K562 (cell line): ENCODE measurements at regions not wholly inside any gene's neighbourhood (a gene's known extent, or its start where the extent isn't known, plus 50 kb on each side); places are given as distances from the start of the nearest gene placed in this dataset.
A peak's percentile ranks its signal among the peaks of the same experiment; 100 is the strongest.

Experiments
- ATAC-seq: fragments of 200-7000 bp; cut with Tn5 transposase; 3 replicates; pipeline ENCODE4 v1.9.1; 2020; ENCODE audit warnings: moderate library complexity
- BruUV-seq: library from RNA; stranded (reverse); fragments of 400-500 nt; replicated peaks from 2 replicates; lab custom pipeline; 2021; lab: Mats Ljungman, UMichigan
- CTCF ChIA-PET: fragments of 300-600 bp; formaldehyde crosslinking; extraction: SDS; loops from one replicate; lab custom pipeline; 2021; ENCODE audit warnings: low intra/inter-chr PET ratio; lab: Yijun Ruan, JAX
- POLR2A ChIA-PET: fragments of 300-600, 350-650 bp; sonication (Branson Sonifier 250); formaldehyde crosslinking; extraction: SDS; loops from one replicate; lab custom pipeline; 2021; ENCODE audit warnings: antibody characterized with exemption, inconsistent platforms; lab: Yijun Ruan, JAX
- DNase-seq, 4 experiments: peaks; one replicate each; pipeline versions ENCODE4 v3.0.0 to v3.0.0-alpha.2; 2011 to 2018; ENCODE audit warnings: low spot score in 3 of 4, mixed read lengths in 3 of 4; ENCODE audit errors: extremely low read depth in 1 of 4
- FAIRE-seq: peaks from 2 replicates; lab custom pipeline; 2011; peaks lifted over from hg19 to GRCh38; lab: Jason Lieb, UNC
- H2AFZ ChIP-seq: 2 replicates; pipeline ENCODE4 v1.6.0; 2011; ENCODE audit warnings: low read depth, low read length, control low read depth, inconsistent platforms
- H3K27ac ChIP-seq: fragments of 200-600 bp; 3 replicates; pipeline ENCODE4 v1.8.0; 2011; ENCODE audit warnings: low read depth, mild to moderate bottlenecking, control low read depth, inconsistent platforms, low read length, moderate library complexity, mixed read lengths; ENCODE audit errors: extremely low read depth
- H3K27me3 ChIP-seq, 2 experiments: fragments of 300-600 bp in 1 of 2; 2 replicates in 1 of 2; 3 replicates in 1 of 2; pipeline versions ENCODE4 v1.6.0 to v1.8.0; 2011; ENCODE audit warnings: inconsistent platforms in 2 of 2, low read length in 2 of 2, mild to moderate bottlenecking in 1 of 2, mixed read lengths in 1 of 2, moderate library complexity in 1 of 2; ENCODE audit not compliant: control insufficient read depth in 2 of 2, insufficient read depth in 2 of 2
- H3K36me3 ChIP-seq: fragments of 300-600 bp; 3 replicates; pipeline ENCODE4 v1.8.0; 2011; ENCODE audit warnings: mild to moderate bottlenecking, low read length, inconsistent platforms; ENCODE audit not compliant: control insufficient read depth, insufficient read depth
- H3K4me1 ChIP-seq, 2 experiments: fragments of 200-600 bp in 1 of 2; replicated peaks in 1 of 2; 2 replicates in 1 of 2; 3 replicates in 1 of 2; pipeline versions ENCODE4 v1.5.1 to v1.8.0; 2011; ENCODE audit warnings: inconsistent platforms in 2 of 2, low read length in 2 of 2, mild to moderate bottlenecking in 1 of 2, mixed read lengths in 1 of 2, moderate library complexity in 1 of 2; ENCODE audit not compliant: control insufficient read depth in 2 of 2, insufficient read depth in 2 of 2
- H3K4me2 ChIP-seq: 2 replicates; pipeline ENCODE4 v1.6.1; 2011; ENCODE audit warnings: low read length, control low read depth, inconsistent platforms, mixed read lengths; ENCODE audit not compliant: insufficient read depth
- H3K4me3 ChIP-seq: fragments of 200-600 bp; sonication (generic), shearing (Covaris generic); 2 replicates; pipeline ENCODE4 v1.5.1; 2016; ENCODE audit warnings: control low read depth, inconsistent platforms
- H3K79me2 ChIP-seq: fragments of 200-600 bp; 3 replicates; pipeline ENCODE4 v1.8.0; 2011; ENCODE audit warnings: low read length, inconsistent platforms; ENCODE audit not compliant: control insufficient read depth, insufficient read depth
- H3K9ac ChIP-seq, 2 experiments: 2 replicates each; pipeline versions ENCODE4 v1.6.0 to v1.6.1; 2011; ENCODE audit warnings: low read depth in 2 of 2, low read length in 2 of 2, control low read depth in 1 of 2, inconsistent platforms in 1 of 2, mild to moderate bottlenecking in 1 of 2, mixed read lengths in 1 of 2; ENCODE audit not compliant: insufficient read depth in 1 of 2
- H3K9me1 ChIP-seq: one replicate; pipeline ENCODE4 v1.6.0; 2011; ENCODE audit warnings: inconsistent platforms, mild to moderate bottlenecking, low read length, moderate library complexity; ENCODE audit not compliant: control insufficient read depth, insufficient read depth
- H3K9me3 ChIP-seq: replicated peaks from 2 replicates; pipeline ENCODE4 v1.5.1; 2011; ENCODE audit warnings: low read depth, low read length, inconsistent platforms; ENCODE audit not compliant: control insufficient read depth, insufficient read depth
- H4K20me1 ChIP-seq: replicated peaks from 2 replicates; pipeline ENCODE4 v1.6.1; 2011; ENCODE audit warnings: low read length, inconsistent platforms, mixed read lengths; ENCODE audit not compliant: control insufficient read depth, insufficient read depth
- KAT8 ChIP-seq: fragments of 450-650 bp; IDR thresholded peaks from 2 replicates; pipeline ENCODE4 v1.6.1; 2016; ENCODE audit warnings: low read depth, mild to moderate bottlenecking
- RAD21 ChIP-seq, 2 experiments: fragments of 250-450 bp in 1 of 2; fragments of 450-650 bp in 1 of 2; sonication (Bioruptor Pico) in 1 of 2; formaldehyde crosslinking in 1 of 2; IDR thresholded peaks in 1 of 2; conservative IDR thresholded peaks in 1 of 2; 2 replicates each; pipeline versions ENCODE4 v1.4.0 to v1.8.0; 2020 to 2022; ENCODE audit warnings: mild to moderate bottlenecking in 2 of 2, moderate library complexity in 1 of 2
- RBM39 ChIP-seq: fragments of 200-400 bp; formaldehyde crosslinking; optimal IDR thresholded peaks from 2 replicates; pipeline ENCODE3; 2018; ENCODE audit warnings: low read depth, low read length
- SMAD4 ChIP-seq: fragments of 250-450 bp; sonication (Bioruptor Pico); conservative IDR thresholded peaks from 2 replicates; pipeline ENCODE4 v1.8.0; 2021; ENCODE audit warnings: inconsistent platforms, mild to moderate bottlenecking, moderate library complexity
- SRF ChIP-seq, 2 experiments: fragments of 250-450, 450-650 bp in 1 of 2; sonication (Bioruptor Pico) in 1 of 2; sonication (generic) in 1 of 2; formaldehyde crosslinking; IDR thresholded peaks; 2 replicates each; pipeline versions ENCODE4 v1.5.0 to v1.5.1; 2020 to 2022; ENCODE audit warnings: mild to moderate bottlenecking in 1 of 2, missing genetic modification reagents in 1 of 2
- ZNF212 ChIP-seq: fragments of 450-650 bp; formaldehyde crosslinking; IDR thresholded peaks from 2 replicates; pipeline ENCODE4 v1.4.0; 2020; ENCODE audit warnings: mild to moderate bottlenecking
- ZNF586 ChIP-seq: fragments of 450-650 bp; formaldehyde crosslinking; conservative IDR thresholded peaks from 2 replicates; pipeline ENCODE4 v1.4.0; 2020; ENCODE audit warnings: mild to moderate bottlenecking, moderate library complexity
- WGBS: fragments of 100-300 bp; shearing (Covaris generic); methylation state at CpG from one replicate; pipeline ENCODE4 v1.1.6; 2016; ENCODE audit warnings: low coverage, mixed read lengths; ENCODE audit not compliant: insufficient coverage; ENCODE audit errors: missing lambda C conversion rate; 5-methylcytosine and 5-hydroxymethylcytosine counted together
- in situ Hi-C: fragments of 300-500 bp; cut with MboI; formaldehyde crosslinking; loops from 4 replicates; pipeline ENCODE4 v1.15.0; 2018; ENCODE audit warnings: inconsistent platforms, mixed read lengths
- intact Hi-C: fragments of 100-400 bp; cut with micrococcal nuclease; formaldehyde crosslinking; loops from 2 replicates; pipeline ENCODE4 v1.14.2; 2022
- TF ChIP-seq, protein P1 (sequence below), 3 experiments: IDR thresholded peaks in 2 of 3; conservative IDR thresholded peaks in 1 of 3; 2 replicates each; pipeline ENCODE4 v1.5.1; 2011 to 2012; ENCODE audit warnings: low read length in 3 of 3, mild to moderate bottlenecking in 3 of 3, control low read depth in 2 of 3, improper control_type of control experiment in 1 of 3, inconsistent platforms in 1 of 3, low read depth in 1 of 3, mixed read lengths in 1 of 3, moderate library complexity in 1 of 3; ENCODE audit not compliant: insufficient read depth in 2 of 3
- TF ChIP-seq, protein P2 (sequence below): fragments of 450-650 bp; IDR thresholded peaks from 2 replicates; pipeline ENCODE4 v1.6.1; 2018; ENCODE audit not compliant: partially characterized antibody

DNA sequence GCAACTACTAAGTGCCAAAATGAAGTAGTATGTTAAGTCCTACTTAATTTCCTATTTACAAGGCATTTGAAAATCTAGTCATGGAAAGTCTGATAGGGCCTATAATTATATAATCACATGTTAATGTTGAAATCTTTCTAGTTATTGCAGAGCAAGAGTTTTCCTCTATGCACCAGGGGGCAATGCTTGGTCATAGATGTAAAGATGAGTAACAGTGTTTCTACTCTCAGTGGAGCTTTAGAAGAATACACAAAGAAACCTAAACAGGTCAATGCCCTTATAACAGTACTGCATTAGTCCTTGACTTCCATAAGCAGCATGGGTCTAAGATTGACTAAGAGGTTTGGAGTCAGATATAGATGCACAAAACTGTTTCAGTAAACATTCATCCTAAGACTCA is 218.7 kb downstream of the KCTD12 start:
- Histone ChIP-seq H3K27ac (no peak overlapping the region), H3K4me1 (no peaks in the 10 kb centered on the region), H3K79me2 (no peaks in the 10 kb centered on the region), H3K4me2 (no peak overlapping the region), H3K9me3 (no peaks in the 10 kb centered on the region), H4K20me1 (no peaks in the 10 kb centered on the region), H3K4me3 (no peak overlapping the region), H3K27me3 (no peaks in the 10 kb centered on the region), H2AFZ (no peak overlapping the region), H3K36me3 (no peaks in the 10 kb centered on the region), H3K9me1 (no peaks in the 10 kb centered on the region), H3K9ac (no peak overlapping the region)
- TF ChIP-seq ZNF586 (no peak), RAD21 (CRISPR knock-in tag; conservative IDR thresholded peaks at IDR 0.05 in 1 of 2, IDR thresholded peaks at IDR 0.05 in 1 of 2) (peak in 1 of 2 experiments; percentile 32; a peak in 2 of 4 replicates)
- ATAC-seq (no peak), FAIRE-seq (no peak), DNase-seq (no peak)
- in situ Hi-C loops = no loop called here
- CTCF ChIA-PET = no interaction called here
- POLR2A ChIA-PET = no interaction called here
- BruUV-seq = no TSS peak
- intact Hi-C loops = no loop called here

DNA sequence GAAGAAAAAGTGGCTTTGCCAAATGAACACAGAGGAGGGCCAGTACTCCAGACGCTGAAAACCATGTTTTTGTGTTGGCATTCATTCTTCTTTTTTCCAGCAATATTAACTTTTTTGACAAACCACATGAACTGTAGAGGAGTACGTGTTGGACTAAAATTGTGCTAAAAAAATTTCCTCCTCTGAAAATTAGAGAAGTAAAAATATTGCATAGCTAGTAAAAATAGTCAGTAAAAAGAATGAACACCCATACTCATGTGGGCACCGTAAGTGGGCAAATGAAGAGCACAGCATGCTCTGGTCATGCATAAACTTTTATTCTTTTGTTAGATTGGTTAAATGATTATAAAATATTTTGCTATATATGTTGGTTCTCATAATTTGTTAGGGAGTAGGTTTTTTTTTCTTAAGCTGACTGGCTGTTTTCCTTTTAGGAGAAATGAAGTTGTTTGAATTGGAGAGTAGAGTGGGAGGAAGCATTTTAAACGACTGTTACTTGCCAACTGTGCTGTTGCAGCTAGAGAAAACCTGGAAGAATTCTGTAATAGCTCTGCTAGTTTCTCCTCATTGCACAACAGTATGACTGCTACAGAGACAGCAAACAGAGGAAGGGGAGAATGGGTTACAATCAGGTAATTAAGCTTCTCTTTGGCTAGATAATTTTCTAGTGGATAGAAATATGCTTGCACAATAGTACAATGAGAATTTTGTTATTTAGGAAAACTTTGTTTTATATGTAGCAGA is 222.4 kb downstream of the KCTD12 start:
- ATAC-seq (no peak), DNase-seq (no peak), FAIRE-seq (no peak)
- Histone ChIP-seq H4K20me1 (no peaks in the 10 kb centered on the region), H3K36me3 (no peaks in the 10 kb centered on the region), H3K4me1 (no peaks in the 10 kb centered on the region), H2AFZ (no peak overlapping the region), H3K27ac (no peak overlapping the region), H3K4me2 (no peak overlapping the region), H3K4me3 (no peak overlapping the region), H3K9me1 (no peaks in the 10 kb centered on the region), H3K9me3 (no peaks in the 10 kb centered on the region), H3K9ac (no peak overlapping the region), H3K79me2 (no peaks in the 10 kb centered on the region), H3K27me3 (no peaks in the 10 kb centered on the region)
- BruUV-seq = no TSS peak
- CTCF ChIA-PET = no interaction called here
- intact Hi-C loops (no loop called here), in situ Hi-C loops (no loop called here)
- 0% methylated on average over 4 of the region's 4 CpGs for WGBS
- POLR2A ChIA-PET = no interaction called here
- TF ChIP-seq, protein P1, sequence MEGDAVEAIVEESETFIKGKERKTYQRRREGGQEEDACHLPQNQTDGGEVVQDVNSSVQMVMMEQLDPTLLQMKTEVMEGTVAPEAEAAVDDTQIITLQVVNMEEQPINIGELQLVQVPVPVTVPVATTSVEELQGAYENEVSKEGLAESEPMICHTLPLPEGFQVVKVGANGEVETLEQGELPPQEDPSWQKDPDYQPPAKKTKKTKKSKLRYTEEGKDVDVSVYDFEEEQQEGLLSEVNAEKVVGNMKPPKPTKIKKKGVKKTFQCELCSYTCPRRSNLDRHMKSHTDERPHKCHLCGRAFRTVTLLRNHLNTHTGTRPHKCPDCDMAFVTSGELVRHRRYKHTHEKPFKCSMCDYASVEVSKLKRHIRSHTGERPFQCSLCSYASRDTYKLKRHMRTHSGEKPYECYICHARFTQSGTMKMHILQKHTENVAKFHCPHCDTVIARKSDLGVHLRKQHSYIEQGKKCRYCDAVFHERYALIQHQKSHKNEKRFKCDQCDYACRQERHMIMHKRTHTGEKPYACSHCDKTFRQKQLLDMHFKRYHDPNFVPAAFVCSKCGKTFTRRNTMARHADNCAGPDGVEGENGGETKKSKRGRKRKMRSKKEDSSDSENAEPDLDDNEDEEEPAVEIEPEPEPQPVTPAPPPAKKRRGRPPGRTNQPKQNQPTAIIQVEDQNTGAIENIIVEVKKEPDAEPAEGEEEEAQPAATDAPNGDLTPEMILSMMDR (IDR thresholded peaks at IDR 0.05 in 2 of 3, conservative IDR thresholded peaks at IDR 0.05 in 1 of 3; ENCODE audit: insufficient read depth in 2 of 3, low read depth in 1 of 3, low read length in 3 of 3) = no peak
- TF ChIP-seq, protein P2, sequence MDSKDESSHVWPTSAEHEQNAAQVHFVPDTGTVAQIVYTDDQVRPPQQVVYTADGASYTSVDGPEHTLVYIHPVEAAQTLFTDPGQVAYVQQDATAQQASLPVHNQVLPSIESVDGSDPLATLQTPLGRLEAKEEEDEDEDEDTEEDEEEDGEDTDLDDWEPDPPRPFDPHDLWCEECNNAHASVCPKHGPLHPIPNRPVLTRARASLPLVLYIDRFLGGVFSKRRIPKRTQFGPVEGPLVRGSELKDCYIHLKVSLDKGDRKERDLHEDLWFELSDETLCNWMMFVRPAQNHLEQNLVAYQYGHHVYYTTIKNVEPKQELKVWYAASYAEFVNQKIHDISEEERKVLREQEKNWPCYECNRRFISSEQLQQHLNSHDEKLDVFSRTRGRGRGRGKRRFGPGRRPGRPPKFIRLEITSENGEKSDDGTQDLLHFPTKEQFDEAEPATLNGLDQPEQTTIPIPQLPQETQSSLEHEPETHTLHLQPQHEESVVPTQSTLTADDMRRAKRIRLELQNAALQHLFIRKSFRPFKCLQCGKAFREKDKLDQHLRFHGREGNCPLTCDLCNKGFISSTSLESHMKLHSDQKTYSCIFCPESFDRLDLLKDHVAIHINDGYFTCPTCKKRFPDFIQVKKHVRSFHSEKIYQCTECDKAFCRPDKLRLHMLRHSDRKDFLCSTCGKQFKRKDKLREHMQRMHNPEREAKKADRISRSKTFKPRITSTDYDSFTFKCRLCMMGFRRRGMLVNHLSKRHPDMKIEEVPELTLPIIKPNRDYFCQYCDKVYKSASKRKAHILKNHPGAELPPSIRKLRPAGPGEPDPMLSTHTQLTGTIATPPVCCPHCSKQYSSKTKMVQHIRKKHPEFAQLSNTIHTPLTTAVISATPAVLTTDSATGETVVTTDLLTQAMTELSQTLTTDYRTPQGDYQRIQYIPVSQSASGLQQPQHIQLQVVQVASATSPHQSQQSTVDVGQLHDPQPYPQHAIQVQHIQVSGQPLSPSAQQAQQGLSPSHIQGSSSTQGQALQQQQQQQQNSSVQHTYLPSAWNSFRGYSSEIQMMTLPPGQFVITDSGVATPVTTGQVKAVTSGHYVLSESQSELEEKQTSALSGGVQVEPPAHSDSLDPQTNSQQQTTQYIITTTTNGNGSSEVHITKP = no peak
- TF ChIP-seq SRF (CRISPR knock-in tag; IDR thresholded peaks at IDR 0.05) = no peak
- TF ChIP-seq ZNF212 (CRISPR knock-in tag) = no peak
- TF ChIP-seq RBM39 = no peak
- no peak for TF ChIP-seq KAT8
- no peak for TF ChIP-seq SMAD4 (CRISPR knock-in tag)
